ENCODE measurements at regions not wholly inside any gene's neighbourhood (a gene's known extent, or its start where the extent isn't known, plus 50 kb on each side); places are given as distances from the start of the nearest gene placed in this dataset.
"Not testable (repeated sequence)": the region's sequence is repeated elsewhere in the genome, so short reads cannot be mapped to it uniquely, and the experiment has no call there.

GRCh38 chr3:31096661-31097395 is 202.4 kb upstream of the GADL1 start:
- no peak for DNase-seq (ENCODE audit: low read depth in 2 of 2)

- no peak for DNase-seq (ENCODE audit: low read depth in 2 of 2)
These were observed 206.1 kb upstream of the GADL1 start for GRCh38 chr3:31100519-31100918.

- DNase-seq (ENCODE audit: low read depth in 2 of 2): not testable (repeated sequence)
These were observed 206.8 kb upstream of the GADL1 start for GRCh38 chr3:31101285-31101684.

- no peak for DNase-seq (ENCODE audit: low read depth in 2 of 2)
These were observed 207.9 kb upstream of the GADL1 start for GRCh38 chr3:31102196-31102879.

- DNase-seq (ENCODE audit: low read depth in 2 of 2): no peak
These were observed 208.7 kb upstream of the GADL1 start for GRCh38 chr3:31103181-31103580.

- no peak for DNase-seq (ENCODE audit: low read depth in 2 of 2)
These were observed 209.2 kb upstream of the GADL1 start for GRCh38 chr3:31103623-31104180.

GRCh38 chr3:31105011-31105410 is 210.6 kb upstream of the GADL1 start:
- no peak for DNase-seq (ENCODE audit: low read depth in 2 of 2)

GRCh38 chr3:31105438-31106077 is 211.1 kb upstream of the GADL1 start:
- DNase-seq (ENCODE audit: low read depth in 2 of 2): no peak

- DNase-seq (ENCODE audit: low read depth in 2 of 2): no peak
These were observed 211.7 kb upstream of the GADL1 start for GRCh38 chr3:31106204-31106603.

GRCh38 chr3:31106912-31107311 is 212.5 kb upstream of the GADL1 start:
- no peak for DNase-seq (ENCODE audit: low read depth in 2 of 2)

- DNase-seq (ENCODE audit: low read depth in 2 of 2): no peak
These were observed 220.4 kb upstream of the GADL1 start for GRCh38 chr3:31114929-31115283.

GRCh38 chr3:31115531-31115930 is 221.1 kb upstream of the GADL1 start:
- not testable (repeated sequence) for DNase-seq (ENCODE audit: low read depth in 2 of 2)

GRCh38 chr3:31116651-31117050 is 222.2 kb upstream of the GADL1 start:
- no peak for DNase-seq (ENCODE audit: low read depth in 2 of 2)

- DNase-seq (ENCODE audit: low read depth in 2 of 2): no peak
These were observed 223.4 kb upstream of the GADL1 start for GRCh38 chr3:31117854-31118253.

- DNase-seq (ENCODE audit: low read depth in 2 of 2): no peak
These were observed 229.9 kb upstream of the GADL1 start for GRCh38 chr3:31124373-31124772.

- no peak for DNase-seq (ENCODE audit: low read depth in 2 of 2)
These were observed 231.1 kb upstream of the GADL1 start for GRCh38 chr3:31125413-31126020.

- DNase-seq (ENCODE audit: low read depth in 2 of 2): no peak
These were observed 234.8 kb upstream of the GADL1 start for GRCh38 chr3:31129241-31129640.

- DNase-seq (ENCODE audit: low read depth in 2 of 2): no peak
These were observed 237.8 kb upstream of the GADL1 start for GRCh38 chr3:31132132-31132769.

GRCh38 chr3:31133541-31133940 is 239.1 kb upstream of the GADL1 start:
- no peak for DNase-seq (ENCODE audit: low read depth in 2 of 2)

- no peak for DNase-seq (ENCODE audit: low read depth in 2 of 2)
These were observed 241.1 kb upstream of the GADL1 start for GRCh38 chr3:31135546-31135945.

GRCh38 chr3:31137718-31138465 is 243.4 kb upstream of the GADL1 start:
- DNase-seq (ENCODE audit: low read depth in 2 of 2): no peak

Measured in stimulated activated CD8-positive, alpha-beta memory T cell treated with anti-CD3 and anti-CD28 coated beads, Interleukin-15, amount 100 ng/mL, for 4 hours (primary cell).